ENCODE measurements at regions not wholly inside any gene's neighbourhood (a gene's known extent, or its start where the extent isn't known, plus 50 kb on each side); places are given as distances from the start of the nearest gene placed in this dataset.

GRCh38 chr14:56417173-56417572 is 162.4 kb upstream of the TMEM260 start:
- TF ChIP-seq CTCF (IDR thresholded peaks at IDR 0.05; ENCODE audit: unreplicated experiment), result no peak
- Mint-ChIP-seq H3K27ac (ENCODE audit: low read depth, unreplicated experiment) (no peak overlapping the region), H3K4me1 (ENCODE audit: insufficient read depth, unreplicated experiment) (no peaks in the 10 kb centered on the region), H3K9me3 (ENCODE audit: unreplicated experiment) (no peaks in the 10 kb centered on the region), H3K27me3 (ENCODE audit: insufficient read depth, unreplicated experiment) (no peaks in the 10 kb centered on the region), H3K36me3 (ENCODE audit: insufficient read depth, unreplicated experiment) (no peaks in the 10 kb centered on the region), H3K4me3 (ENCODE audit: unreplicated experiment) (no peak overlapping the region)
- ChIA-PET POLR2A (interaction anchor here (0.7 kb wide), 1 partner anchor 110 kb away, joined by 5 read pairs; no protein-coding TSS in a partner anchor), CTCF (interaction anchor here (0.5 to 0.9 kb wide), 2 partner anchors 17 to 980 kb away, joined by 3 read pairs; no protein-coding TSS in a partner anchor)
- intact Hi-C loops (cut with micrococcal nuclease), result no loop called here
- no TSS peak for BruUV-seq (replicated peaks)
- no peak for DNase-seq (ENCODE audit: unreplicated experiment)

GRCh38 chr14:56419750-56420149 is 159.8 kb upstream of the TMEM260 start:
- TF ChIP-seq CTCF (IDR thresholded peaks at IDR 0.05; ENCODE audit: unreplicated experiment), result no peak
- H3K4me3 Mint-ChIP-seq (ENCODE audit: unreplicated experiment), result no peak overlapping the region
- H3K27me3 Mint-ChIP-seq (ENCODE audit: insufficient read depth, unreplicated experiment), result no peaks in the 10 kb centered on the region
- H3K36me3 Mint-ChIP-seq (ENCODE audit: insufficient read depth, unreplicated experiment), result no peaks in the 10 kb centered on the region
- intact Hi-C loops (cut with micrococcal nuclease), result loop anchor here (5.0 kb wide), 1 partner anchor 552 kb away; no protein-coding TSS in a partner anchor
- H3K4me1 Mint-ChIP-seq (ENCODE audit: insufficient read depth, unreplicated experiment), result no peaks in the 10 kb centered on the region
- DNase-seq (ENCODE audit: unreplicated experiment), result no peak
- no peak overlapping the region for H3K27ac Mint-ChIP-seq (ENCODE audit: low read depth, unreplicated experiment)
- ChIA-PET CTCF (interaction anchor here (0.6 to 4.9 kb wide), 6 partner anchors 20 to 1080 kb away, joined by 3 to 31 read pairs (median 4); no protein-coding TSS in a partner anchor), POLR2A (no interaction called here)
- no peaks in the 10 kb centered on the region for H3K9me3 Mint-ChIP-seq (ENCODE audit: unreplicated experiment)
- BruUV-seq (replicated peaks), result no TSS peak

GRCh38 chr14:56422221-56422620 is 157.4 kb upstream of the TMEM260 start:
- Mint-ChIP-seq H3K4me3 (ENCODE audit: unreplicated experiment) (no peak overlapping the region), H3K36me3 (ENCODE audit: insufficient read depth, unreplicated experiment) (no peaks in the 10 kb centered on the region), H3K9me3 (ENCODE audit: unreplicated experiment) (no peaks in the 10 kb centered on the region), H3K27ac (ENCODE audit: low read depth, unreplicated experiment) (no peak overlapping the region), H3K4me1 (ENCODE audit: insufficient read depth, unreplicated experiment) (no peaks in the 10 kb centered on the region), H3K27me3 (ENCODE audit: insufficient read depth, unreplicated experiment) (no peaks in the 10 kb centered on the region)
- ChIA-PET POLR2A (interaction anchor here (0.7 to 0.9 kb wide), 6 partner anchors 24 to 682 kb away, joined by 3 read pairs; no protein-coding TSS in a partner anchor), CTCF (interaction anchor here (0.5 to 4.9 kb wide), 24 partner anchors 10 to 715 kb away, joined by 3 to 31 read pairs (median 4); no protein-coding TSS in a partner anchor)
- no peak for DNase-seq (ENCODE audit: unreplicated experiment)
- no peak for TF ChIP-seq CTCF (IDR thresholded peaks at IDR 0.05; ENCODE audit: unreplicated experiment)
- no TSS peak for BruUV-seq (replicated peaks)
- intact Hi-C loops (cut with micrococcal nuclease), result loop anchor here (1.0 to 5.0 kb wide), 6 partner anchors 175 to 983 kb away; no protein-coding TSS in a partner anchor

- Mint-ChIP-seq H3K27ac (ENCODE audit: low read depth, unreplicated experiment) (no peak overlapping the region), H3K27me3 (ENCODE audit: insufficient read depth, unreplicated experiment) (no peaks in the 10 kb centered on the region), H3K4me3 (ENCODE audit: unreplicated experiment) (no peak overlapping the region), H3K36me3 (ENCODE audit: insufficient read depth, unreplicated experiment) (no peaks in the 10 kb centered on the region), H3K4me1 (ENCODE audit: insufficient read depth, unreplicated experiment) (no peaks in the 10 kb centered on the region), H3K9me3 (ENCODE audit: unreplicated experiment) (no peaks in the 10 kb centered on the region)
- DNase-seq (ENCODE audit: unreplicated experiment), result peak; percentile 77
- intact Hi-C loops (cut with micrococcal nuclease), result loop anchor here (1.0 to 5.0 kb wide), 6 partner anchors 175 to 984 kb away; no protein-coding TSS in a partner anchor
- TF ChIP-seq CTCF (IDR thresholded peaks at IDR 0.05; ENCODE audit: unreplicated experiment), result peak; percentile 58
- no TSS peak for BruUV-seq (replicated peaks)
- POLR2A ChIA-PET, result interaction anchor here (0.5 to 0.9 kb wide), 7 partner anchors 25 to 1535 kb away, joined by 3 to 4 read pairs (median 3); no protein-coding TSS in a partner anchor
- CTCF ChIA-PET, result interaction anchor here (0.7 to 4.9 kb wide), 22 partner anchors 10 to 716 kb away, joined by 3 to 31 read pairs (median 4); no protein-coding TSS in a partner anchor
Measured at GRCh38 chr14:56422703-56423213, 156.8 kb upstream of the TMEM260 start.
